WTC11 (cell line): ENCODE measurements at regions not wholly inside any gene's neighbourhood (a gene's known extent, or its start where the extent isn't known, plus 50 kb on each side); places are given as distances from the start of the nearest gene placed in this dataset.

Source experiments
- ATAC-seq: fragments of 200-7000 bp; cut with Tn5 transposase; 2 replicates; pipeline ENCODE4 v1.10.0; 2021; ENCODE audit warnings: mild to moderate bottlenecking, moderate library complexity
- CTCF ChIA-PET: fragments of 300-600 bp; sonication (Branson Sonifier 250); formaldehyde crosslinking; loops from one replicate; lab custom pipeline; 2021; ENCODE audit warnings: antibody characterized with exemption; lab: Charles Lee
- POLR2A ChIA-PET: fragments of 350-600 bp; sonication (Branson Sonifier 250); formaldehyde crosslinking; loops from one replicate; lab custom pipeline; 2021; ENCODE audit warnings: antibody characterized with exemption; lab: Charles Lee
- DNase-seq: peaks from one replicate; pipeline ENCODE4 v3.0.0; 2021; ENCODE audit warnings: low spot score
- H3K27ac Mint-ChIP-seq: 2 replicates; pipeline ENCODE4 v1.8.0; 2021; ENCODE audit warnings: mixed read lengths
- H3K27me3 Mint-ChIP-seq: 2 replicates; pipeline ENCODE4 v1.8.0; 2021; ENCODE audit warnings: low read depth, mild to moderate bottlenecking, moderate library complexity, mixed read lengths
- H3K36me3 Mint-ChIP-seq: 2 replicates; pipeline ENCODE4 v1.8.0; 2021; ENCODE audit warnings: mixed read lengths
- H3K4me1 Mint-ChIP-seq: 2 replicates; pipeline ENCODE4 v1.8.0; 2022; ENCODE audit warnings: mixed read lengths
- H3K4me3 Mint-ChIP-seq: 2 replicates; pipeline ENCODE4 v1.8.0; 2021; ENCODE audit warnings: mild to moderate bottlenecking, moderate library complexity, mixed read lengths
- H3K9me3 Mint-ChIP-seq: 2 replicates; pipeline ENCODE4 v1.8.0; 2021; ENCODE audit warnings: mixed read lengths
- ATF1 ChIP-seq: sonication (generic); formaldehyde crosslinking; IDR thresholded peaks from 2 replicates; pipeline ENCODE4 v1.8.1; 2023; ENCODE audit warnings: mild to moderate bottlenecking, moderate library complexity, missing genetic modification reagents
- ATF2 ChIP-seq: sonication (generic); formaldehyde crosslinking; IDR thresholded peaks from 2 replicates; pipeline ENCODE4 v1.8.1; 2022; ENCODE audit warnings: low read depth, missing genetic modification reagents, borderline replicate concordance
- E2F4 ChIP-seq: sonication (generic); formaldehyde crosslinking; IDR thresholded peaks from 2 replicates; pipeline ENCODE4 v1.8.1; 2022; ENCODE audit warnings: low read depth, mild to moderate bottlenecking, moderate library complexity, missing genetic modification reagents, borderline replicate concordance
- E2F5 ChIP-seq: sonication (generic); formaldehyde crosslinking; IDR thresholded peaks from 2 replicates; pipeline ENCODE4 v1.8.1; 2022; ENCODE audit warnings: mild to moderate bottlenecking, moderate library complexity, missing genetic modification reagents
- ELF4 ChIP-seq: sonication (generic); formaldehyde crosslinking; IDR thresholded peaks from 2 replicates; pipeline ENCODE4 v1.8.1; 2022; ENCODE audit warnings: low read depth, mild to moderate bottlenecking, moderate library complexity, missing genetic modification reagents
- GABPB1 ChIP-seq: sonication (generic); formaldehyde crosslinking; IDR thresholded peaks from 2 replicates; pipeline ENCODE4 v1.8.1; 2023; ENCODE audit warnings: mild to moderate bottlenecking, missing genetic modification reagents
- HMGXB4 ChIP-seq: sonication (generic); formaldehyde crosslinking; IDR thresholded peaks from 2 replicates; pipeline ENCODE4 v1.8.1; 2023; ENCODE audit warnings: mild to moderate bottlenecking, moderate library complexity, missing genetic modification reagents
- IRF1 ChIP-seq: sonication (generic); formaldehyde crosslinking; IDR thresholded peaks from 2 replicates; pipeline ENCODE4 v1.8.0; 2023; ENCODE audit warnings: missing genetic modification reagents
- JUN ChIP-seq: sonication (generic); formaldehyde crosslinking; IDR thresholded peaks from 2 replicates; pipeline ENCODE4 v1.8.0; 2023; ENCODE audit warnings: mild to moderate bottlenecking, missing genetic modification reagents
- MXD4 ChIP-seq: fragments of 250-450 bp; sonication (Bioruptor Pico); IDR thresholded peaks from 2 replicates; pipeline ENCODE4 v1.8.0; 2021; ENCODE audit warnings: mild to moderate bottlenecking, moderate library complexity, borderline replicate concordance
- NFE2L1 ChIP-seq: sonication (generic); formaldehyde crosslinking; IDR thresholded peaks from 2 replicates; pipeline ENCODE4 v1.8.1; 2023; ENCODE audit warnings: missing genetic modification reagents
- NR2C2 ChIP-seq: sonication (generic); formaldehyde crosslinking; IDR thresholded peaks from 2 replicates; pipeline ENCODE4 v1.8.0; 2022; ENCODE audit warnings: mild to moderate bottlenecking, missing genetic modification reagents
- RELA ChIP-seq: sonication (generic); formaldehyde crosslinking; IDR thresholded peaks from 2 replicates; pipeline ENCODE4 v1.8.1; 2022; ENCODE audit warnings: missing genetic modification reagents, mild to moderate bottlenecking, borderline replicate concordance
- SMAD3 ChIP-seq: sonication (generic); formaldehyde crosslinking; IDR thresholded peaks from 2 replicates; pipeline ENCODE4 v1.8.0; 2022; ENCODE audit warnings: missing genetic modification reagents, mild to moderate bottlenecking, borderline replicate concordance
- SMAD4 ChIP-seq: sonication (generic); formaldehyde crosslinking; IDR thresholded peaks from 2 replicates; pipeline ENCODE4 v1.8.0; 2022; ENCODE audit warnings: mild to moderate bottlenecking, missing genetic modification reagents
- SOX15 ChIP-seq: fragments of 250-450 bp; sonication (Bioruptor Pico); IDR thresholded peaks from 2 replicates; pipeline ENCODE4 v1.9.0; 2021; ENCODE audit warnings: mild to moderate bottlenecking
- TEAD4 ChIP-seq: sonication (generic); formaldehyde crosslinking; IDR thresholded peaks from 2 replicates; pipeline ENCODE4 v1.8.0; 2022; ENCODE audit warnings: mild to moderate bottlenecking, missing genetic modification reagents
- ZBTB21 ChIP-seq: sonication (generic); formaldehyde crosslinking; IDR thresholded peaks from 2 replicates; pipeline ENCODE4 v1.8.1; 2023; ENCODE audit warnings: mild to moderate bottlenecking, missing genetic modification reagents, borderline replicate concordance
- ZBTB43 ChIP-seq: sonication (generic); formaldehyde crosslinking; IDR thresholded peaks from 2 replicates; pipeline ENCODE4 v1.8.1; 2023; ENCODE audit warnings: mild to moderate bottlenecking, missing genetic modification reagents
- ZNF138 ChIP-seq: sonication (generic); formaldehyde crosslinking; conservative IDR thresholded peaks from 2 replicates; pipeline ENCODE4 v1.8.1; 2022; ENCODE audit warnings: mild to moderate bottlenecking, moderate library complexity, missing genetic modification reagents
- ZNF232 ChIP-seq: sonication (generic); formaldehyde crosslinking; IDR thresholded peaks from 2 replicates; pipeline ENCODE4 v1.8.0; 2022; ENCODE audit warnings: mild to moderate bottlenecking, missing genetic modification reagents
- ZNF317 ChIP-seq: sonication (generic); formaldehyde crosslinking; IDR thresholded peaks from 2 replicates; pipeline ENCODE4 v1.8.1; 2023; ENCODE audit warnings: low read depth, mild to moderate bottlenecking, moderate library complexity, missing genetic modification reagents, borderline replicate concordance

- TF ChIP-seq HMGXB4 (CRISPR knock-in tag) (no peak), TEAD4 (no peak), ZNF317 (CRISPR knock-in tag) (no peak), RELA (CRISPR knock-in tag) (no peak), E2F5 (CRISPR knock-in tag) (no peak), NR2C2 (CRISPR knock-in tag) (no peak), ZBTB43 (CRISPR knock-in tag) (no peak), SOX15 (CRISPR knock-in tag) (no peak)
- TF ChIP-seq, all 79 proteins: peak for 0
Observed at GRCh38 chr1:4599521-4599920, 54.9 kb upstream of the AJAP1 start (continued).

GRCh38 chr1:4599951-4600481 is 54.4 kb upstream of the AJAP1 start:
- TF ChIP-seq IRF1 = no peak
- TF ChIP-seq SMAD3 = no peak
- no peak for TF ChIP-seq ATF1 (CRISPR knock-in tag)
- no peak for TF ChIP-seq ZNF232 (CRISPR knock-in tag)
- no peak for TF ChIP-seq ZNF138 (CRISPR knock-in tag)
- TF ChIP-seq E2F4 = no peak
- no peak for TF ChIP-seq NFE2L1 (CRISPR knock-in tag)
- TF ChIP-seq MXD4 (CRISPR knock-in tag) = no peak
- no peak for TF ChIP-seq JUN (CRISPR knock-in tag)
- TF ChIP-seq ELF4 (CRISPR knock-in tag) = no peak
- no peak for ATAC-seq
- Mint-ChIP-seq H3K36me3 (peaks cover 62% of the 10 kb centered on the region), H3K27ac (no peak overlapping the region), H3K4me3 (no peak overlapping the region), H3K9me3 (peaks cover 57% of the 10 kb centered on the region), H3K4me1 (no peaks in the 10 kb centered on the region), H3K27me3 (peaks cover 4% of the 10 kb centered on the region; the same call in 1 of the 2 replicates)
- DNase-seq = no peak
- ChIA-PET POLR2A (no interaction called here), CTCF (no interaction called here)

GRCh38 chr1:4600615-4601460 is 53.6 kb upstream of the AJAP1 start:
- no peaks in the 10 kb centered on the region for H3K4me1 Mint-ChIP-seq
- POLR2A ChIA-PET = no interaction called here
- H3K9me3 Mint-ChIP-seq = peaks cover 63% of the 10 kb centered on the region
- DNase-seq (no peak), ATAC-seq (no peak)
- peaks cover 4% of the 10 kb centered on the region for H3K27me3 Mint-ChIP-seq
- H3K27ac Mint-ChIP-seq = no peak overlapping the region
- CTCF ChIA-PET = no interaction called here
- peaks cover 67% of the 10 kb centered on the region for H3K36me3 Mint-ChIP-seq
- no peak overlapping the region for H3K4me3 Mint-ChIP-seq
- no peak for TF ChIP-seq ZBTB21 (CRISPR knock-in tag)
- TF ChIP-seq SMAD4 (CRISPR knock-in tag) = no peak
- no peak for TF ChIP-seq GABPB1 (CRISPR knock-in tag)
- TF ChIP-seq ATF2 = no peak
